MM.1S (cell line): ENCODE measurements at regions not wholly inside any gene's neighbourhood (a gene's known extent, or its start where the extent isn't known, plus 50 kb on each side); places are given as distances from the start of the nearest gene placed in this dataset.

Experiments
- DNase-seq: peaks from one replicate; pipeline ENCODE4 v3.0.0-alpha.2; 2015
- H2AFZ ChIP-seq: fragments of 300-600 bp; sonication (generic); 2 replicates; pipeline ENCODE4 v1.6.0; 2016; ENCODE audit warnings: antibody characterized with exemption, low read length
- H3F3A ChIP-seq: fragments of 300-600 bp; sonication (generic); 2 replicates; pipeline ENCODE4 v1.6.1; 2016; ENCODE audit warnings: mild to moderate bottlenecking, antibody characterized with exemption, low read length, moderate library complexity, mixed read lengths; ENCODE audit not compliant: insufficient read depth
- H3K27ac ChIP-seq: fragments of 300-600 bp; sonication (generic); 2 replicates; pipeline ENCODE4 v1.5.1; 2016; ENCODE audit warnings: mild to moderate bottlenecking, low read length
- H3K27me3 ChIP-seq: fragments of 300-600 bp; sonication (generic); replicated peaks from 2 replicates; pipeline ENCODE4 v1.6.0; 2016; ENCODE audit warnings: low read length; ENCODE audit not compliant: insufficient read depth
- H3K36me3 ChIP-seq: fragments of 300-600 bp; sonication (generic); replicated peaks from 2 replicates; pipeline ENCODE4 v1.6.1; 2016; ENCODE audit warnings: mild to moderate bottlenecking, low read length, mixed read lengths; ENCODE audit not compliant: insufficient read depth
- H3K4me1 ChIP-seq: fragments of 300-600 bp; sonication (generic); 2 replicates; pipeline ENCODE4 v1.6.1; 2016; ENCODE audit warnings: low read length, mixed read lengths
- H3K4me2 ChIP-seq: fragments of 300-600 bp; sonication (generic); 2 replicates; pipeline ENCODE4 v1.6.0; 2016; ENCODE audit warnings: low read depth, low read length
- H3K4me3 ChIP-seq: fragments of 300-600 bp; sonication (generic); 2 replicates; pipeline ENCODE4 v1.5.1; 2016; ENCODE audit warnings: low read length, mixed read lengths
- H3K79me2 ChIP-seq: fragments of 300-600 bp; sonication (generic); 2 replicates; pipeline ENCODE4 v1.6.1; 2016; ENCODE audit warnings: mixed run types, low read length, mixed read lengths
- H3K9ac ChIP-seq: fragments of 300-600 bp; sonication (generic); 2 replicates; pipeline ENCODE4 v1.6.1; 2016; ENCODE audit warnings: low read length, mixed read lengths
- H3K9me2 ChIP-seq: fragments of 300-600 bp; sonication (generic); replicated peaks from 2 replicates; pipeline ENCODE4 v1.6.1; 2016; ENCODE audit warnings: mild to moderate bottlenecking, low read length, mixed read lengths; ENCODE audit not compliant: insufficient read depth
- H3K9me3 ChIP-seq: fragments of 300-600 bp; sonication (generic); replicated peaks from 2 replicates; pipeline ENCODE4 v1.6.1; 2016; ENCODE audit warnings: mild to moderate bottlenecking, low read length, mixed read lengths; ENCODE audit not compliant: insufficient read depth
- H4K20me1 ChIP-seq: fragments of 300-600 bp; sonication (generic); 2 replicates; pipeline ENCODE4 v1.6.1; 2016; ENCODE audit warnings: mild to moderate bottlenecking, low read length, moderate library complexity, mixed read lengths; ENCODE audit not compliant: insufficient read depth
- EZH2 ChIP-seq: fragments of 300-600 bp; sonication (generic); optimal IDR thresholded peaks from 2 replicates; pipeline ENCODE3; 2017; ENCODE audit warnings: low read depth, mild to moderate bottlenecking, antibody characterized with exemption, low read length, mixed read lengths
- EZH2phosphoT487 ChIP-seq: fragments of 300-600 bp; sonication (generic); IDR thresholded peaks from 2 replicates; pipeline ENCODE4 v1.6.1; 2018; ENCODE audit warnings: antibody characterized with exemption, low read length
- TF ChIP-seq, protein P1 (sequence below): fragments of 300-600 bp; sonication (generic); IDR thresholded peaks from 2 replicates; pipeline ENCODE4 v1.5.1; 2016; ENCODE audit warnings: antibody characterized with exemption, low read length, mixed read lengths

DNA sequence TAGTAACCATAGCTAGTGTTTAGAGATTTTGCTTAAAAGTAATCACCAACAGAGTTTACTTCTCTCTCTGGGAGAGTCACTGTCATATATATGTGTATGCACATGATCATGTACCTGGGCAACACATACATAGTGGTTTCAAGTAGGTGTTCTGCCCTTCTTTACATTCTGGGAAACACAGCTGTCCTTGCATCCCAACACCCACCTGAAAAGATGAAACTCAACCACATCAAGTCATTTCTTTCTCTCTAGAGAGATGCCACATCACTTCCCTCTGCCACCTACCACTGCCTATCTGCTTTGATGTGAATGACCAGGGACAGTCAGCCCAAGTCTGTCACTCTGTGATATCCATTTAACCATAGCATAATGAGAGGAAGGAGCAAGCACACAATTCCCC is 155.8 kb upstream of the GADL1 start:
- Histone ChIP-seq H3K4me2 (no peak overlapping the region), H3K27me3 (no peaks in the 10 kb centered on the region), H3K27ac (no peak overlapping the region), H2AFZ (no peak overlapping the region), H3K9me3 (no peaks in the 10 kb centered on the region), H3K4me3 (no peak overlapping the region), H3K79me2 (no peaks in the 10 kb centered on the region), H3K9ac (no peak overlapping the region), H3K4me1 (no peaks in the 10 kb centered on the region), H3F3A (no peaks in the 10 kb centered on the region), H3K9me2 (no peaks in the 10 kb centered on the region), H4K20me1 (no peaks in the 10 kb centered on the region), H3K36me3 (no peaks in the 10 kb centered on the region)
- TF ChIP-seq EZH2phosphoT487 = no peak
- TF ChIP-seq, protein P1, sequence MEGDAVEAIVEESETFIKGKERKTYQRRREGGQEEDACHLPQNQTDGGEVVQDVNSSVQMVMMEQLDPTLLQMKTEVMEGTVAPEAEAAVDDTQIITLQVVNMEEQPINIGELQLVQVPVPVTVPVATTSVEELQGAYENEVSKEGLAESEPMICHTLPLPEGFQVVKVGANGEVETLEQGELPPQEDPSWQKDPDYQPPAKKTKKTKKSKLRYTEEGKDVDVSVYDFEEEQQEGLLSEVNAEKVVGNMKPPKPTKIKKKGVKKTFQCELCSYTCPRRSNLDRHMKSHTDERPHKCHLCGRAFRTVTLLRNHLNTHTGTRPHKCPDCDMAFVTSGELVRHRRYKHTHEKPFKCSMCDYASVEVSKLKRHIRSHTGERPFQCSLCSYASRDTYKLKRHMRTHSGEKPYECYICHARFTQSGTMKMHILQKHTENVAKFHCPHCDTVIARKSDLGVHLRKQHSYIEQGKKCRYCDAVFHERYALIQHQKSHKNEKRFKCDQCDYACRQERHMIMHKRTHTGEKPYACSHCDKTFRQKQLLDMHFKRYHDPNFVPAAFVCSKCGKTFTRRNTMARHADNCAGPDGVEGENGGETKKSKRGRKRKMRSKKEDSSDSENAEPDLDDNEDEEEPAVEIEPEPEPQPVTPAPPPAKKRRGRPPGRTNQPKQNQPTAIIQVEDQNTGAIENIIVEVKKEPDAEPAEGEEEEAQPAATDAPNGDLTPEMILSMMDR = no peak
- TF ChIP-seq EZH2 = no peak
- no peak for DNase-seq

- no peak for DNase-seq
- no peak overlapping the region for H3K4me2 ChIP-seq
Observed at GRCh38 chr3:31051226-31051625, 156.8 kb upstream of the GADL1 start.

DNA sequence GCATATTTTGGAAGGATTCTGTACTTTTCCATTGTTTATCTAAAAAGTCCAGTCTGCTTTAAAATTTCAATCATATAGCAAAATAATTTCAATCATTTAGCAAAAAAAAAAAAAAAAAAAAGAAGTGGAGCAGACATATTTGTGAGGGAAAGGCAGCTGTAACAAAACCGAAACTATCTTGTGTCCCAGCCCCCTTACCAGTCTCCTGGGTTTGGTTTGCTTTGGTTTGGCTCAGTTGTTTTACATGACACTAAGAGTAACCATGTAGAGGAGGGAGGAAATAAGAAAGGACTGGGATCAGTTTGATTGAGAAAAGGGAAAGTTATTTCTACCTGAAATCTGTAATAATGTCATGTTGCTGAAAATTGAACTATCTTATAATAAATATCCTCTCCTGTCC is 158.8 kb upstream of the GADL1 start:
- Histone ChIP-seq H3K9me2 (no peaks in the 10 kb centered on the region), H3F3A (no peaks in the 10 kb centered on the region), H3K27me3 (no peaks in the 10 kb centered on the region), H3K4me1 (no peaks in the 10 kb centered on the region), H3K4me3 (no peak overlapping the region), H3K36me3 (no peaks in the 10 kb centered on the region), H3K9ac (no peak overlapping the region), H3K4me2 (no peak overlapping the region), H3K27ac (no peak overlapping the region), H3K79me2 (no peaks in the 10 kb centered on the region), H3K9me3 (no peaks in the 10 kb centered on the region), H4K20me1 (no peaks in the 10 kb centered on the region), H2AFZ (no peak overlapping the region)
- TF ChIP-seq EZH2 = no peak
- no peak for TF ChIP-seq EZH2phosphoT487
- TF ChIP-seq, protein P1 = no peak
- DNase-seq = peak; percentile 25

More at GRCh38 chr3:31051226-31051625, 156.8 kb upstream of the GADL1 start:
- no peaks in the 10 kb centered on the region for H3K79me2 ChIP-seq
- H4K20me1 ChIP-seq = no peaks in the 10 kb centered on the region
- H3K36me3 ChIP-seq = no peaks in the 10 kb centered on the region
- H2AFZ ChIP-seq = no peak overlapping the region
- no peak overlapping the region for H3K9ac ChIP-seq
- no peaks in the 10 kb centered on the region for H3K4me1 ChIP-seq
- no peak overlapping the region for H3K27ac ChIP-seq
- no peaks in the 10 kb centered on the region for H3K27me3 ChIP-seq
- TF ChIP-seq EZH2phosphoT487 = no peak
- TF ChIP-seq, protein P1 = no peak
- TF ChIP-seq EZH2 = no peak
- no peaks in the 10 kb centered on the region for H3F3A ChIP-seq
- no peaks in the 10 kb centered on the region for H3K9me3 ChIP-seq
- no peak overlapping the region for H3K4me3 ChIP-seq
- no peaks in the 10 kb centered on the region for H3K9me2 ChIP-seq
